ENCODE measurements at regions not wholly inside any gene's neighbourhood (a gene's known extent, or its start where the extent isn't known, plus 50 kb on each side); places are given as distances from the start of the nearest gene placed in this dataset.

DNA sequence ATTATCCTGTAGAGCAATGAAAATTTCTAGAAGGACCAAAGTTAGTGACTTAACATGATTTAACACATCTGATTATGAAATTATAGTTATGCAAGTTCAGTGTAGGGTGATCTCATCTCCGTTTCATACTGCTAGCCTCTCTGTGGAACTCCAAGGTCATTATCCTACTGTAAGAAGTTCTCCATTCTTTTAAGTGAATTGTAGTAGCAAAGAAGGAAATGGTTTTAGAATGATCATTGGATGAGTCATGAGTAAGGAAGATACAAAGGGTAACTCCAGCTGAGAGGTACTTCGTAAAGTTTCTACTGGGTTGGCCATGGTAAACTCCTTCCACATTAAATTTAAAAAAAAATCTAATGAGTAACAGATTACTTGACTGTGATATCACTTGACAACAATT is 215.0 kb upstream of the GIMD1 start:
- TF ChIP-seq EZH2 (IDR thresholded peaks at IDR 0.05) (no peak), POLR2AphosphoS5 (IDR thresholded peaks at IDR 0.05; ENCODE audit: borderline replicate concordance, low read depth, low read length) (no peak), FOXP2 (optimal IDR thresholded peaks at IDR 0.05; ENCODE audit: control extremely low read depth, extremely low read length, insufficient read depth) (no peak)

Data from SK-N-MC (cell line).